GM21360 (cell line): ENCODE measurements at regions not wholly inside any gene's neighbourhood (a gene's known extent, or its start where the extent isn't known, plus 50 kb on each side); places are given as distances from the start of the nearest gene placed in this dataset.

Source experiments
- ATAC-seq: cut with Tn5 transposase; IDR thresholded peaks from one replicate; pipeline ENCODE4 v1.9.1; 2021; ENCODE audit warnings: mild to moderate bottlenecking, moderate library complexity; ENCODE audit not compliant: unreplicated experiment

GRCh38 chr2:42108852-42109251 is 60.3 kb upstream of the EML4 start:
- no peak for ATAC-seq

GRCh38 chr2:42109959-42110640 is 59.1 kb upstream of the EML4 start:
- no peak for ATAC-seq

GRCh38 chr2:42110641-42111322 is 58.4 kb upstream of the EML4 start:
- no peak for ATAC-seq

GRCh38 chr2:42112418-42112817 is 56.7 kb upstream of the EML4 start:
- ATAC-seq, result no peak

- no peak for ATAC-seq
Observed at GRCh38 chr2:42113452-42113851, 55.7 kb upstream of the EML4 start.

GRCh38 chr2:42114091-42114490 is 55.1 kb upstream of the EML4 start:
- ATAC-seq, result no peak

GRCh38 chr2:42115588-42115987 is 53.6 kb upstream of the EML4 start:
- ATAC-seq, result no peak

- no peak for ATAC-seq
Observed at GRCh38 chr2:42116195-42117181, 52.7 kb upstream of the EML4 start.

- ATAC-seq, result no peak
Observed at GRCh38 chr2:42117182-42117579, 52.0 kb upstream of the EML4 start.

GRCh38 chr2:42117923-42118753 is 51.0 kb upstream of the EML4 start:
- peak; percentile 82 for ATAC-seq

GRCh38 chr2:42118754-42119569 is 50.2 kb upstream of the EML4 start:
- ATAC-seq, result no peak
